ENCODE measurements at regions not wholly inside any gene's neighbourhood (a gene's known extent, or its start where the extent isn't known, plus 50 kb on each side); places are given as distances from the start of the nearest gene placed in this dataset.

DNA sequence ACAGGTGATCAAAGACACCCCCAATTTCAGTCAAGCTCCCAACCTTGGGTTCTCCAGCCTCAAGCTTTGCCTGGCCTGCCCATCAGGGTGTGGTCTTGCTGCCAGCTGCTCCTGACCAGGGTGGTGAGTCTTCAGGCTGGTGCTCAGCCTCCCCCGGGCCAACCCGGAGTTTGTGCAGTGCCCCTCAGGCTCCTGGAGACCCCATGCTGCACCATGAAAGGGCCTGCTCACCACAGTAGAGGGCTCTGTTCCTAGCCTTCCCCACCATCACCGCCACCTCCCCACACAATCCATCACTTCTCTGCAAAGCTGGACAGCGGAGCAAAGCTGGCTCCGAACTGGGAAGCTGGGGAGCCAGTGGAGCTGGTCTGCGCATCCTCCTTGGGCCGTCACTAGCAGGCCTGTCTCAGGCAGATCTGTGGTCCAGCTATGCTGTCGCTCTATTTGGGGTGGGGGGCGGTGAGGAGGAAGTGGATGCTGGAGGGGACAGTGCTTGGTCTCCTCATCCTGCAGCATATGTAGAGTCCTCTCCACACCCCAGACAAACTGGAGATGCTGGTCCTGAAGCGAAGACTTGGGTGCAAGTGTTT, 88.5 kb upstream of the RPL38 start:
- 75 to 82% methylated on average over 9 to 10 of the region's 10 CpGs for WGBS, 2 donors
- no peak for DNase-seq (ENCODE audit: low spot score in 2 of 2)

DNA sequence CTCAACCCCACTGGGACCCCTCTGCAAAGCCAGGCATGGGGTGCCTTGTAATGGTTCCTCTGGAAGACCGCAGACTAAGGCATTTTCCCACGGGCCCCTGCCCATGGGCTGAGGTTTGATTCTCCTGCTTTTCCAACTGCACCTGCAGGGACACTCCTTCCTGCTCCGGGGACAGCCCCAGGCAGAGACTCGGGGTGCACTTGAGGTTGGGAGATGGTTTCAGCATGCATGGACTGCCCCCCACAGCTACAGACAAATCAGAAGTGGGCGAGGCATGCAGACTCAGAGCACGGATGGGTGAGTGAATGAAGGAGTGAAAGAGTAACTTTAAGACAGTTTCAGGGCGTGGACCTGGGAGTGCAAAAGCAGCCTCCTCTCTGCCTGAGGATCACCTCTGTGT, 87.9 kb upstream of the RPL38 start:
- DNase-seq (ENCODE audit: low spot score in 2 of 2): no peak

More for the DNA sequence above, 88.5 kb upstream of the RPL38 start:
- no peak overlapping the region for H3K4me3 ChIP-seq
- no peaks in the 10 kb centered on the region for H3K4me1 ChIP-seq
- no peaks in the 10 kb centered on the region for H3K36me3 ChIP-seq
- no peak for TF ChIP-seq POLR2A (IDR thresholded peaks at IDR 0.05)
- TF ChIP-seq EP300 (IDR thresholded peaks at IDR 0.05): no peak
- TF ChIP-seq, protein P1, sequence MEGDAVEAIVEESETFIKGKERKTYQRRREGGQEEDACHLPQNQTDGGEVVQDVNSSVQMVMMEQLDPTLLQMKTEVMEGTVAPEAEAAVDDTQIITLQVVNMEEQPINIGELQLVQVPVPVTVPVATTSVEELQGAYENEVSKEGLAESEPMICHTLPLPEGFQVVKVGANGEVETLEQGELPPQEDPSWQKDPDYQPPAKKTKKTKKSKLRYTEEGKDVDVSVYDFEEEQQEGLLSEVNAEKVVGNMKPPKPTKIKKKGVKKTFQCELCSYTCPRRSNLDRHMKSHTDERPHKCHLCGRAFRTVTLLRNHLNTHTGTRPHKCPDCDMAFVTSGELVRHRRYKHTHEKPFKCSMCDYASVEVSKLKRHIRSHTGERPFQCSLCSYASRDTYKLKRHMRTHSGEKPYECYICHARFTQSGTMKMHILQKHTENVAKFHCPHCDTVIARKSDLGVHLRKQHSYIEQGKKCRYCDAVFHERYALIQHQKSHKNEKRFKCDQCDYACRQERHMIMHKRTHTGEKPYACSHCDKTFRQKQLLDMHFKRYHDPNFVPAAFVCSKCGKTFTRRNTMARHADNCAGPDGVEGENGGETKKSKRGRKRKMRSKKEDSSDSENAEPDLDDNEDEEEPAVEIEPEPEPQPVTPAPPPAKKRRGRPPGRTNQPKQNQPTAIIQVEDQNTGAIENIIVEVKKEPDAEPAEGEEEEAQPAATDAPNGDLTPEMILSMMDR (IDR thresholded peaks at IDR 0.05): no peak
- peaks cover 0 to 32% of the 10 kb centered on the region in 2 donors for H3K27me3 ChIP-seq
- H3K9me3 ChIP-seq: peaks cover 0 to 5% (median 0%) of the 10 kb centered on the region in 4 donors
- no peak overlapping the region for H3K27ac ChIP-seq

DNA sequence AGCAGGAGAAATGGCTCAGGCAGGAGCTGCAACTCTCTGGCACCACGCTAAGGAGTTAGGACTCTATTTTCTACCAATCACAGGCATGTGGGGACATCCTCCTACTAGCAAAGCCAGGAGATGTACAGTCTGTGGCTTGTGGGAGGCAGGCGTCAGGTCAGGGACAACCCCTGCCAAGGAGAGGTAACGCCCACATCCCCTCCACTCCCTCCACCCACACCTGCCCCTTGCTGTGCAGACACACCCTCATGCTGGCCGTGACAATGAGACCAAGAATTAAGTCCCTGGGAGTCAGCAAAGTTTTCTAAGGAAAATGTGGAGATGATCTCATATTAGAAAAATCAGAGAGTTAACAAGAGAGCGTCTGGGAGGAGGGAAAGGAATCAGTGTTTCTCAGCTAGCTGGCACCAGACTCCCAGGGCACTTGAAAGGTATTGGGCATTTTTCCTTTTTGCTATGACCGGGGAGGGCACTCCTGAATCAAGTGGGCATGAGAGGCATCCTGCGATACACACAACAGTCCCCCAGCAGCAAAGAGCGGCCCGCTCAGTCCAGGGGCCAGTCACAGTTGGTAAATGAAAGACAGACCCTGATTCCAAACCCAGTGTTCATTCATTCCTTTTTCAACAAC, 87.3 kb upstream of the RPL38 start:
- TF ChIP-seq EP300 (IDR thresholded peaks at IDR 0.05) (no peak), POLR2A (IDR thresholded peaks at IDR 0.05) (no peak)
- TF ChIP-seq, protein P1 (IDR thresholded peaks at IDR 0.05): no peak
- WGBS, 2 donors: 28 to 31% methylated on average over 9 of the region's 9 CpGs

More for the DNA sequence above, 87.9 kb upstream of the RPL38 start:
- H3K9me3 ChIP-seq: peaks cover 0 to 5% (median 0%) of the 10 kb centered on the region in 4 donors
- no peak overlapping the region for H3K27ac ChIP-seq
- WGBS, 2 donors: 55 to 64% methylated on average over 6 to 7 of the region's 7 CpGs
- TF ChIP-seq EP300 (IDR thresholded peaks at IDR 0.05) (no peak), POLR2A (IDR thresholded peaks at IDR 0.05) (no peak)
- TF ChIP-seq, protein P1 (IDR thresholded peaks at IDR 0.05): no peak
- H3K4me3 ChIP-seq: no peak overlapping the region
- H3K27me3 ChIP-seq: peaks cover 0 to 38% of the 10 kb centered on the region in 2 donors
- H3K36me3 ChIP-seq: no peaks in the 10 kb centered on the region
- H3K4me1 ChIP-seq: no peaks in the 10 kb centered on the region

GRCh38 chr17:74117087-74117698, 86.3 kb upstream of the RPL38 start:
- 60 to 63% methylated on average over 18 to 21 of the region's 21 CpGs for WGBS, 2 donors
- no peak for DNase-seq (ENCODE audit: low spot score in 2 of 2)
- TF ChIP-seq POLR2A (IDR thresholded peaks at IDR 0.05) (no peak), EP300 (IDR thresholded peaks at IDR 0.05) (no peak)
- TF ChIP-seq, protein P1 (IDR thresholded peaks at IDR 0.05): no peak
- peaks cover 0 to 38% of the 10 kb centered on the region in 2 donors for H3K27me3 ChIP-seq
- no peaks in the 10 kb centered on the region for H3K4me1 ChIP-seq
- no peak overlapping the region for H3K4me3 ChIP-seq
- H3K27ac ChIP-seq: no peak overlapping the region
- H3K36me3 ChIP-seq: no peaks in the 10 kb centered on the region
- peaks cover 0 to 5% (median 0%) of the 10 kb centered on the region in 4 donors for H3K9me3 ChIP-seq

More for the DNA sequence above, 87.3 kb upstream of the RPL38 start:
- Histone ChIP-seq H3K27ac (no peak overlapping the region), H3K27me3 (peaks cover 0 to 38% of the 10 kb centered on the region in 2 donors), H3K9me3 (peaks cover 0 to 5% (median 0%) of the 10 kb centered on the region in 4 donors), H3K36me3 (no peaks in the 10 kb centered on the region), H3K4me1 (no peaks in the 10 kb centered on the region), H3K4me3 (no peak overlapping the region)
- no peak for DNase-seq (ENCODE audit: low spot score in 2 of 2)

DNA sequence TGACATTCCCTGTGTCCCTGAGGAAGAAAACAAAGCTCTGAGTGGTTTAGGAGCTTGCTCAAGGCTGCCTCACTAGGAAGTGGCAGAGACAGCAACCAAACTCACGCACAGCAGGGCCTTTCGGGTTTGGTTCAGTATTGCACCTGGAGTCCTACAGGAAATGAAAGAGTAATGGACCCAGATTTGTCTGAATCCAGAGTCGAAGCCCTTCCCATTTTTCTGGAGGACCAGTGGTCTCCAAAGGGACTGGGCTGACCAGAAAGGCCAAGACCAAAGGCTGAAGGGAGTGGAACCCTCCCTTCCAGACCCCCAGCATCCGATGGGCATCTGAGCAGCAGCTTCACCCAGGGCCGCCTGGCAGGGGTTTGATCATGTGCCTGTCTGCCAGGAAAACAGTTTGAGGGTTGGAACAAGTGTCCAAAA, 85.5 kb upstream of the RPL38 start:
- Histone ChIP-seq H3K27me3 (peaks cover 0 to 38% of the 10 kb centered on the region in 2 donors), H3K4me1 (no peaks in the 10 kb centered on the region), H3K36me3 (no peaks in the 10 kb centered on the region), H3K27ac (no peak overlapping the region), H3K4me3 (no peak overlapping the region), H3K9me3 (peaks cover 0 to 5% (median 0%) of the 10 kb centered on the region in 4 donors)
- no peak for DNase-seq (ENCODE audit: low spot score in 2 of 2)
- no peak for TF ChIP-seq POLR2A (IDR thresholded peaks at IDR 0.05)
- TF ChIP-seq, protein P1 (IDR thresholded peaks at IDR 0.05): no peak
- TF ChIP-seq EP300 (IDR thresholded peaks at IDR 0.05): no peak
- 76 to 79% methylated on average over 4 to 5 of the region's 5 CpGs for WGBS, 2 donors

Measured in tibial nerve (tissue), 4 donors.